ENCODE measurements at regions not wholly inside any gene's neighbourhood (a gene's known extent, or its start where the extent isn't known, plus 50 kb on each side); places are given as distances from the start of the nearest gene placed in this dataset.

- TF ChIP-seq EZH2 (IDR thresholded peaks at IDR 0.05) = no peak
- TF ChIP-seq POLR2A (IDR thresholded peaks at IDR 0.05; ENCODE audit: borderline replicate concordance, extremely low read depth, insufficient read depth, insufficient read length) = no peak
- TF ChIP-seq POLR2AphosphoS5 (IDR thresholded peaks at IDR 0.05; ENCODE audit: low read depth, low read length) = no peak
- TF ChIP-seq EGR1 (IDR thresholded peaks at IDR 0.05; ENCODE audit: low read depth) = no peak
These were observed 494.6 kb downstream of the ENC1 start for GRCh38 chr5:74145951-74146350.
